Uterus (tissue), 2 donors: ENCODE measurements at regions not wholly inside any gene's neighbourhood (a gene's known extent, or its start where the extent isn't known, plus 50 kb on each side); places are given as distances from the start of the nearest gene placed in this dataset.

Experiments used
- POLR2A ChIP-seq, 2 donors: fragments of 450-650 bp; IDR thresholded peaks; one replicate each; pipeline ENCODE4 v1.6.1; 2016; ENCODE audit warnings: antibody characterized with exemption in 2 of 2, mild to moderate bottlenecking in 1 of 2, moderate library complexity in 1 of 2
- TF ChIP-seq, protein P1 (sequence below), 4 experiments: fragments of 200-600 bp in 2 of 4; fragments of 450-650 bp in 2 of 4; sonication (generic) in 2 of 4; IDR thresholded peaks; one replicate each; pipeline ENCODE4 v1.5.1; 2016 to 2019; ENCODE audit warnings: antibody characterized with exemption in 4 of 4, mild to moderate bottlenecking in 2 of 4, moderate library complexity in 1 of 4

- no peak for TF ChIP-seq POLR2A (IDR thresholded peaks at IDR 0.05)
- TF ChIP-seq, protein P1, sequence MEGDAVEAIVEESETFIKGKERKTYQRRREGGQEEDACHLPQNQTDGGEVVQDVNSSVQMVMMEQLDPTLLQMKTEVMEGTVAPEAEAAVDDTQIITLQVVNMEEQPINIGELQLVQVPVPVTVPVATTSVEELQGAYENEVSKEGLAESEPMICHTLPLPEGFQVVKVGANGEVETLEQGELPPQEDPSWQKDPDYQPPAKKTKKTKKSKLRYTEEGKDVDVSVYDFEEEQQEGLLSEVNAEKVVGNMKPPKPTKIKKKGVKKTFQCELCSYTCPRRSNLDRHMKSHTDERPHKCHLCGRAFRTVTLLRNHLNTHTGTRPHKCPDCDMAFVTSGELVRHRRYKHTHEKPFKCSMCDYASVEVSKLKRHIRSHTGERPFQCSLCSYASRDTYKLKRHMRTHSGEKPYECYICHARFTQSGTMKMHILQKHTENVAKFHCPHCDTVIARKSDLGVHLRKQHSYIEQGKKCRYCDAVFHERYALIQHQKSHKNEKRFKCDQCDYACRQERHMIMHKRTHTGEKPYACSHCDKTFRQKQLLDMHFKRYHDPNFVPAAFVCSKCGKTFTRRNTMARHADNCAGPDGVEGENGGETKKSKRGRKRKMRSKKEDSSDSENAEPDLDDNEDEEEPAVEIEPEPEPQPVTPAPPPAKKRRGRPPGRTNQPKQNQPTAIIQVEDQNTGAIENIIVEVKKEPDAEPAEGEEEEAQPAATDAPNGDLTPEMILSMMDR (IDR thresholded peaks at IDR 0.05), result no peak
These were observed 558.7 kb upstream of the LRRTM1 start for GRCh38 chr2:80863147-80863714.
